Heart right ventricle (tissue), 16 donors: ENCODE measurements at regions not wholly inside any gene's neighbourhood (a gene's known extent, or its start where the extent isn't known, plus 50 kb on each side); places are given as distances from the start of the nearest gene placed in this dataset.

Experiments
- ATAC-seq, 8 donors: fragments of 200-7000 bp; cut with Tn5 transposase; one replicate each; pipeline ENCODE4 v1.9.1; 2020; ENCODE audit warnings: mild to moderate bottlenecking in 8 of 8, moderate library complexity in 8 of 8, moderate number of reproducible peaks in 1 of 8
- DNase-seq, 2 donors: peaks; one replicate each; pipeline ENCODE4 v3.0.0-alpha.2; 2020
- H3K27ac ChIP-seq, 10 donors: fragments of 200-600 bp; sonication (generic) in 2 of 10; one replicate each; pipeline versions ENCODE4 v1.5.0 to v1.8.0; 2020 to 2022; ENCODE audit warnings: mild to moderate bottlenecking in 3 of 10
- H3K27me3 ChIP-seq, 7 donors: fragments of 200-600 bp; one replicate each; pipeline ENCODE4 v1.8.0; 2021 to 2022; ENCODE audit warnings: mild to moderate bottlenecking in 2 of 7
- H3K36me3 ChIP-seq, 9 donors: fragments of 200-600 bp; sonication (generic) in 1 of 9; one replicate each; pipeline versions ENCODE4 v1.5.0 to v1.8.0; 2020 to 2022; ENCODE audit warnings: mild to moderate bottlenecking in 2 of 9
- H3K4me1 ChIP-seq, 9 donors: fragments of 200-600 bp; sonication (generic) in 1 of 9; one replicate each; pipeline versions ENCODE4 v1.5.0 to v1.8.0; 2020 to 2022; ENCODE audit warnings: mild to moderate bottlenecking in 4 of 9
- H3K4me3 ChIP-seq, 10 donors: fragments of 200-600 bp; sonication (generic) in 2 of 10; one replicate each; pipeline versions ENCODE4 v1.5.0 to v1.8.0; 2020 to 2022; ENCODE audit warnings: mild to moderate bottlenecking in 7 of 10, moderate library complexity in 2 of 10
- H3K9me3 ChIP-seq, 11 donors: fragments of 200-600 bp in 10 of 11; sonication (generic) in 2 of 11; one replicate each; pipeline versions ENCODE4 v1.5.0 to v1.8.0; 2013 to 2022; ENCODE audit warnings: mild to moderate bottlenecking in 2 of 11, control low read depth in 1 of 11, moderate library complexity in 1 of 11
- CTCF ChIP-seq, 9 donors: fragments of 200-600 bp; sonication (generic) in 2 of 9; IDR thresholded peaks; one replicate each; pipeline versions ENCODE4 v1.5.0 to v1.8.0; 2021 to 2022; ENCODE audit warnings: antibody characterized with exemption in 9 of 9, mild to moderate bottlenecking in 5 of 9, moderate library complexity in 1 of 9
- WGBS, 2 donors: extraction: QIAGEN DNeasy Blood & Tissue Kit; methylation state at CpG; one replicate each; pipeline ENCODE4 v1.1.7; 2013; ENCODE audit warnings: inconsistent platforms in 1 of 2; 5-methylcytosine and 5-hydroxymethylcytosine counted together
- intact Hi-C, 10 donors: fragments of 100-400 bp; cut with DNase I; formaldehyde crosslinking; loops; one replicate each; pipeline versions ENCODE4 v1.11.1 to v1.14.2; 2022
- donor health status: Arrhythmogenic right ventricular cardiomyopathy.
- donor health status: ischemic (EF 13 %, LVEDD 7.1; RV severe dilation, severe dysfunction).
- donor health status: healthy with polysubstance abuse.
- donor health status: DM: no; HTN: yes; CAD: no.
- donor health status: DM: no; HTN: no; CAD: no.
- donor health status: ischemic (EF 25% LVEDD 6.9; RV normal size, moderate dysfunction).
- donor health status: ischemic (EF 25% LVEDD 5.7; RV mildly dilated, moderate dysfunction).
- donor health status: healthy.
- donor health status: DM: yes; HTN: yes; CAD: no.
- donor health status: Ischemic cardiomyopathy.
- donor health status: ischemic (EF 35%, LVEDD 5.7; RV mildly dilated, moderate dysfunction).
- donor health status: nonischemic (EF 11% LVEDD 7.7; RV severe dilation, severe dysfunction).
- donor health status: DM: yes; HTN: yes; CAD: no.
- donor health status: PGD.
- donor health status: ischemic (EF 29% LVEDD 5.4; RV normal size, mild dysfunction).
- donor health status: nonischemic (EF 23%, LVEDD 6.1; RV moderate dilation, normal function).

DNA sequence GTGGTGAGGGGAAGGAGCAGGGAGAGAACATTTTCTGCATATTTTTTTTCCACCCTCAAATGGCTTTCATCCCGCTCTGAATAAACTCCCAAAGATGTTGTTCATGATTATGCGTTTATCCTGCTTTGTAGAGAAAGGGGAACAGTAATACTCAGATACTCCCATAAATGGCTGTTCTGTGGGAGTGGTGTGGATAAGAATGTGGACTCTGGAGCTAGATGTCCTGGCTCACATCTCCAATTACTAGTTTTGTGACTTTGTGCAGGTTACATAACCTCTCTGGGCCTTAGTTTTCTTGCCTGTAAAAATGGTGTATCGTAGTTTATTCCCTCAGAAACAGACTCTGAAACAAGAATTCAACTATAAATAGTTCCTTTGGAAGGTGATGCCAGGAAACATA, 395.4 kb upstream of the SUCLG2 start:
- Histone ChIP-seq H3K9me3 (no peaks in the 10 kb centered on the region), H3K27ac (no peak overlapping the region), H3K4me3 (no peak overlapping the region), H3K36me3 (no peaks in the 10 kb centered on the region), H3K27me3 (no peaks in the 10 kb centered on the region), H3K4me1 (no peaks in the 10 kb centered on the region)
- DNase-seq (no peak), ATAC-seq (no peak)
- intact Hi-C loops = no loop called here
- WGBS, 2 donors = 45 to 79% methylated on average over 3 of the region's 3 CpGs
- TF ChIP-seq CTCF (IDR thresholded peaks at IDR 0.05) = no peak

DNA sequence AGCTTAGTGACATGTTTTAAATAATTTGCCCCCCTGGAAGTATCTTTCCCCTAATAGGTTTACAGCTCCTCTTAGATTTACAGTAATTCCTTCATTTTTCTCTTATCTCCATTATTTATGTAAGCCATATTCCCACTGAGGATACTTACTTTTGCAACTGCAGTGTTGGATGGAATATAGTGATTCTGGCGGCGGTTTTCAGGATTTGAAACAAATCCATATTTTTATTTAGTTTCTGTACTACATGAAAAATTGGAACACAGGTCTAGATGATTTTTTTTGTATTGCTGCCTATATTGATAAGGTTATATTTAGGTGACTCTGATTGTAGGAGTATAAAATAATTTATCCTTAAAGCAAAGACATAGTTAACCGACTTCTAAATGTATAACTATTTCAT, 391.6 kb upstream of the SUCLG2 start:
- TF ChIP-seq CTCF (IDR thresholded peaks at IDR 0.05) = no peak
- ATAC-seq (no peak), DNase-seq (no peak)
- Histone ChIP-seq H3K27me3 (no peaks in the 10 kb centered on the region), H3K36me3 (no peaks in the 10 kb centered on the region), H3K4me3 (no peak overlapping the region), H3K9me3 (no peaks in the 10 kb centered on the region), H3K4me1 (no peaks in the 10 kb centered on the region), H3K27ac (no peak overlapping the region)
- intact Hi-C loops = no loop called here
- WGBS, 2 donors = 71 to 73% methylated on average over 3 of the region's 3 CpGs

GRCh38 chr3:68033867-68034266, 379.5 kb upstream of the SUCLG2 start:
- Histone ChIP-seq H3K27me3 (peaks cover 0 to 5% (median 0%) of the 10 kb centered on the region in 7 donors), H3K9me3 (no peaks in the 10 kb centered on the region), H3K36me3 (no peaks in the 10 kb centered on the region), H3K4me3 (no peak overlapping the region), H3K4me1 (no peaks in the 10 kb centered on the region), H3K27ac (no peak overlapping the region)
- 88 to 96% methylated on average over 2 of the region's 2 CpGs for WGBS, 2 donors
- no peak for ATAC-seq
- no peak for TF ChIP-seq CTCF (IDR thresholded peaks at IDR 0.05)
- DNase-seq = no peak
- intact Hi-C loops = no loop called here

GRCh38 chr3:68032209-68032608, 377.8 kb upstream of the SUCLG2 start:
- Histone ChIP-seq H3K27me3 (peaks cover 0 to 5% (median 0%) of the 10 kb centered on the region in 7 donors), H3K4me1 (no peaks in the 10 kb centered on the region), H3K4me3 (no peak overlapping the region), H3K27ac (no peak overlapping the region), H3K36me3 (no peaks in the 10 kb centered on the region), H3K9me3 (no peaks in the 10 kb centered on the region)
- no peak for TF ChIP-seq CTCF (IDR thresholded peaks at IDR 0.05)
- ATAC-seq = no peak
- DNase-seq = no peak
- intact Hi-C loops = no loop called here

DNA sequence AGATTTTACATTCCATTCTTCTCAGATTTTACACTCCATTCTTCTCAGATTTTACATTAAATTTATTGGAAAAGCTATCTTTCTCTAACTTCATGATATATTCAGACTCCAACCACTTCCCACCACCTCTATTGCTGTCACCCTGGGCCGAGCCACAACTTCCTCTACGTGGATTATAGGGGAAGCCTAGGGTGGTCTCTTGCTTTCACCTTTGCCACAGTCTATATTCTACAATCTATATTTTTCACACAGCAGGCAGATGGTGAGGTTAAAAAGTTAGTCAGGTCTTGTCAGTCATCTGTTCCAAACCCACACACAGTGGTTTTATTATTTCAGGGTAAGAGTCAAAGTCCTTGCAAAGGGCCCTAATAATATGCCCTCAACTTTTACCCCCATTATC, 370.8 kb upstream of the SUCLG2 start:
- no peak overlapping the region for H3K4me3 ChIP-seq
- no peaks in the 10 kb centered on the region for H3K27me3 ChIP-seq
- no peaks in the 10 kb centered on the region for H3K9me3 ChIP-seq
- ATAC-seq (no peak), DNase-seq (no peak)
- 73 to 83% methylated on average over 2 of the region's 2 CpGs for WGBS, 2 donors
- intact Hi-C loops = no loop called here
- no peak overlapping the region for H3K27ac ChIP-seq
- TF ChIP-seq CTCF (IDR thresholded peaks at IDR 0.05) = no peak
- no peaks in the 10 kb centered on the region for H3K4me1 ChIP-seq
- H3K36me3 ChIP-seq = no peaks in the 10 kb centered on the region
